ELR (cell line): ENCODE measurements at regions not wholly inside any gene's neighbourhood (a gene's known extent, or its start where the extent isn't known, plus 50 kb on each side); places are given as distances from the start of the nearest gene placed in this dataset.
"Not testable (repeated sequence)": the region's sequence is repeated elsewhere in the genome, so short reads cannot be mapped to it uniquely, and the experiment has no call there.

Experiments used
- DNase-seq: peaks from one replicate; pipeline ENCODE4 v3.0.0-alpha.2; 2015; ENCODE audit warnings: low read depth

- DNase-seq = no peak
These were observed 86.4 kb upstream of the PRSS16 start for GRCh38 chr6:27161115-27161514.

GRCh38 chr6:27161603-27161945 is 85.9 kb upstream of the PRSS16 start:
- DNase-seq = no peak

DNA sequence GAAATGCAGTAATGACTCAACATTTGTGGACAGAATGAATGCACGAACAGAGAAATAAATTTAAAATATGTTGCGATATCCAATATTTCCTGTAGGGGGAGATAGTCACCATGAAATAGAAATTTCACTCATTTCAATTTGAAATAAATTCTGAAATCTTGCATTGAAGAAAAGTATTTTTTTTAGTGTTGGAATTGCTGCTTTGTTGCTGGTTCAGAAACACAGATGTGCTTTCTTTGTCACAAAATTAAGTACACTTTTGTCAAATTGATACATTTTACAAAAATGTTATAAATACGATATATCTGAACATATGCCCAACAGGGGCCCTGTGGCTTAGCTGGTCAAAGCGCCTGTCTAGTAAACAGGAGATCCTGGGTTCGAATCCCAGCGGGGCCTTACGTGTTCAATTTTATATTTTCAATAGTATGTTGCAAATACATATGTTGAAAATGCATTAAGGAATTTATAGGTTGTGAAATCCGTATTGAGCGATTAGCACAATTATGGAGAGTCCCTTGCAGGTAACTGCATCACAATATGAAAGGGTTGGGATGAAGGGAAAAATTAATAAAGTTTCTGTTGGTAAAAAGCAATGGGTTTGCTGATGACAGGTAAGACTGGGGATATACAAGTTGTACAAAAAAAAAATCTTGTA is 85.4 kb upstream of the PRSS16 start:
- DNase-seq = peak; percentile 87

DNA sequence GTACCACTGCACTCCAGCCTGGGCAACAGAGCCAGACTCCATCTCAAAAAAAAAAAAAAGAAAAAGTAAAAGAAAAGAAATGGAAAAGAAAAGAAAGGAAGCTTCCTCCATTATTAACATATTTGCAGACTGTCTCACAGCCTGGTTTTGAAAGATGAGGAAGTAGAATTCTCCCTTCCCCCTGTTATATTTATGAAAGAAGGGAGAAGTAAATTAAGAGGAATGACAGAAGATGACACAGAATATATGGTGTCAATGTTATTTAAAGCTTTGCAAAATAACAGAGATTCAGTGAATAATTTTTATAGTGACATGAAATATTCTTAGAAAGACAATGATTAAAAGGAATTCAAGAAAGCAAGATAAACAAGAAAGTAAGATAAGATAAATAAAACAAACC is 83.7 kb upstream of the PRSS16 start:
- DNase-seq = no peak

GRCh38 chr6:27168108-27168507 is 79.4 kb upstream of the PRSS16 start:
- DNase-seq = peak; percentile 55

- DNase-seq = peak; percentile 95
These were observed 78.7 kb upstream of the PRSS16 start for GRCh38 chr6:27168586-27169443.

DNA sequence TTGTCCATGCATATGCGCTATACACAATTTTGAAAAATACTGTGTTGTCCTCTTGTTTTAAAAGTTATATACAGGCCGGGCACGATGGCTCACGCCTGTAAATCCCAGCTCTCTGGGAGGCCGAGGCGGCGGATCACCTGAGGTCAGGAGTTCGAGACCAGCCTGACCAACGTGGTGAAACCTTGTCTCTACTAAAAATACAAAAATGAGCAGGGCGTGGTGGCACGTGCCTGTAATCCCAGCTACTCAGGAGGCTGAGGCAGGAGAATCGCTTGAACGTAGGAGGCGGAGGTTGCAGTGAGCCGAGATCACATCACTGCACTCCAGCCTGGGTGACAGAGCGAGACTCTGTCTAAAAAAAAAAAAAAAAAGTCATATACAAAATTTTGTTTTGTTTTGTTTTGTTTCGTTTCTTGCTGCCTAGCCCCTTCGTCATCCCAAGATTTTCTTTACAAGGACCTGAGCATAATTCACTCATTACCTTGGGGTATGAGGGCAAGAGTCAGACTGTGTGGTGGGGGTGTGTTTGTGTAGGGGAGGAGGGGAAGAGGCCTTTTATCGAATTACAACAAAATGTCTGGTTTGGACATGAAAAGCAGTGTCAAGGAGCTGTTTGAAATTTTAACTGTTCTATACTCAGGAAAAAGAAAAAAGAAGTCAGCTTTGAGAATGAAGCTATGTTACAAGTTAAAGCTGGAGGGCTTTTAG is 74.8 kb upstream of the PRSS16 start:
- DNase-seq = not testable (repeated sequence)

DNA sequence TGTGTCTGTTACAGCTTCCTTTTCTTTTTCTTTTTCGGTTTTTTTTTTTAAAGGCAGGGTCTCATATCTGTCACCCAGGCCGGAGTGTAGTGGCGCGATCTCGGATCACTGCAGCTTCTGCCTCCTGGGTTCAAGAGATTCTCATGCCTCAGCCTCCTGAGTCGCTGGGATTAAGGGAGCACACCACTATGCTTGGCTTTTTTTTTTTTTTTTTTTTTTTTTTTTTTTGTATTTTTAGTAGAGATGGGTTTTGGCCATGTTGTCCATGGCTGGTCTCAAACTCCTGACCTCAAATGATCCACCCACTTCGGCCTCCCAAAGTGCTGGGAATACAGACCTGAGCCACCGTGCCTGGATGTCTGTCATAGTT is 74.3 kb upstream of the PRSS16 start:
- not testable (repeated sequence) for DNase-seq

GRCh38 chr6:27174958-27175357 is 72.5 kb upstream of the PRSS16 start:
- DNase-seq = no peak

- DNase-seq = peak; percentile 56
These were observed 71.4 kb upstream of the PRSS16 start for GRCh38 chr6:27176096-27176495.

GRCh38 chr6:27176523-27177484 is 70.7 kb upstream of the PRSS16 start:
- peak; percentile 58 for DNase-seq

- DNase-seq = peak; percentile 92
These were observed 69.8 kb upstream of the PRSS16 start for GRCh38 chr6:27177485-27178406.

DNA sequence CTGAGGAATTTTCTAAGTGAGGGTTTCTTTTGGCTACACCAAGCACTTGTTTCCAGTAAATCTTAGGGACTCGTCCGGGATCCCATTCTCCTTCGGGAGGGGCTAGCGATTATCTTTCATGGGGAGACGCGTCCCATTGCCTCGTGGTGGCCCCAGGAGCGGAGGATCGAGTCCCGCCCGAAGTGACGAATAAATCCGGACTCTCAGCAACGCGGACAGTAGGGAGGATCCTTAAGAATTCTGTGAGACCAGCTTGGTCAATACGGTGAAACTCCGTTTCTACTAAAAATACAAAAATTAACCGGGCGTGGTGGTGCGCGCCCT is 69.1 kb upstream of the PRSS16 start:
- DNase-seq = no peak

GRCh38 chr6:27178860-27179259 is 68.6 kb upstream of the PRSS16 start:
- DNase-seq = no peak

DNA sequence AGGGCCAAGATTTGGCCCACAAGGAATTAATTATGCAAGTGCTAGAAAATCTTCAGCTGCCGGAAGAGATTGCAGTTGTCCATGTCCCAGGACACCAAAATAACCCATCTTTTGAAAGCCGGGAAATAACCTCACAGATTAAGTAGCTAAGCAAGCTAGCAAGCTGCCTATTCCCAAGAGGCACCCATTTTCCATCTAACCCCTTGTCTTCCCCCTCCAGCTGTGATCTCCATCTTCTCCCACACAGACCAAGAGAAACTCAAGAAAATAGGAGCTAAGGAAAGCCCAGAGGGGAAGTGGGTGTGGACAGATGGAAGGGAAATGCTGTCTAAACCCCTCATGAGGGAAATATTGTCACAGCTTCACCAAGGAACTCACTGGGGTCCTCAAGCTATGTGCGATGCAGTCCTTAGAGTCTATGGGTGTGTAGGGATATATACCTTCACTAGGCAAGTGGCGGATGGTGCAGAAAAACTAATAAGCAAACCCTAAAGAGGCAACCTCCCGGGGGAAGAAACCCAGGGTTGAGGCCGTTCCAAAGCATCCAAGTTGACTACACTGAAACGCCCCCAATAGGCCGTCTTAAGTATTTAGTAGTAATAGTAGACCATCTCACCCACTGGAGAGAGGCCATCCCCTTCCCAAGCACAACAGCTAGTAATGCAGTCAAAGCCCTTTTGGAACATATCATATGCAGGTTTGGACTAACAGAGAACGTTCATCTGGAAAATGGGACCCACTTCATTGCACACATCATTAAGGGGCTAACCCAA is 64.3 kb upstream of the PRSS16 start:
- no peak for DNase-seq

- peak; percentile 22 for DNase-seq
These were observed 60.1 kb upstream of the PRSS16 start for GRCh38 chr6:27187231-27188060.

DNA sequence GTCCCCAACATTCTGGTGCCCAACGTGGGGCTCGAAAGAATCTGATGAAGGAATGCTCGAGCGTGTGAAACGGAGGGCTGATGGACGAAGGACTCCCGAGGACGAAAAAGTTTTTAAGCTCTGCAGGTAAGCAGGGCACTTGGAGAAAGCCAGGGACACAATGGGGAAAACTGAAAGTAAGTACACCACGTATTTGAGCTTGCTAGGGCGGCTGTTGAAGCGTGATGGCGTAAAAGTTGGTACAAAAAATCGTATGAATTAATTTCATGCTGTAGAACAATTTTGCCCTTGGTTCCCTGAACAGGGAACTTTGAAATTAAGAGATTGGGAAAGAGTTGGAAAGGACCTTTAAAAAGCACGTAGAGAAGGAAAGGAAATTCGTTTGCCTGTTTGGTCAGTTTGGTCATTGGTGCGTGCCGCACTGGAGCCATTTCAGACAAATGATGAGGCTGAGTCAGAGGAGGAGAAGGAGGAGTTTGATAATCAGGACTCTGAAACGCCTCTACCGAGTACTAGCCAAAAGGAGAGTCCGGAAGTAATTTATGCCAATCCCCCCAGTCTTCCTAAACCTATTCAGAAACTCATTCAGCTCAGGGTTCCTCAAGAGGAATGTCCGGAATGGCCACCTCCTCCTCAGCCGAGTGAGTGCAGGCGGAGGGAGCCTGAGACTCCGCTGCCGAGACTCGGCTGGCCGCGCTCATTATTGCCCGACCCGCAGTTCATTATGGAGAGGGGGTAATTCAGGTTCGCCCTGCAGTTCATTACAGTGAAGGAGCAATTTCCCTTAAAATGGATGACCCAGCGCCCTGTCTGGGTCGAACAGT is 59.2 kb upstream of the PRSS16 start:
- peak; percentile 84 for DNase-seq

DNA sequence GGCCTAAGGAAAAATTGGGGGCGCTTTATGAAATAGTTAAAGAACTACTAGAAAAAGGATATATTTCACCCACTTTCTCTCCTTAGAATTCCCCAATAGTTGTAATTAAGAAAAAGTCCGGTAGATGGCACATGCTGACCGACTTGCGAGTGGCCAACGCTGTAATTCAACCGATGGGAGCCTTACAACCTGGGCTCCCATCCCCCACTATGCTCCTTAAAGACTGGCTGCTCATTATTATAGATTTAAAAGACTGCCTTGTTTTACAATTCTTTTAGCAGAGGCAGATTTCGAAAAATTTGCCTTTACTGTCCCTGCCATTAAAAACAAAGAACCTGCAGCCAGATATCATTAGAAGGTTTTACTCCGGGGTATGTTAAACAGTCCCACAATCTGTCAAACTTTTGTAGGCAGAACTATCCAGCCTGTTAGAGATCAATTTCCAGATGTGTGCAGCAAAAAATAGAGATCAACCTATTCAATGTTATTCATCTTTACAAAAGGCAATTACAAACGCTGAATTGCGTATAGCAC is 58.5 kb upstream of the PRSS16 start:
- DNase-seq = peak; percentile 89
